ENCODE measurements at regions not wholly inside any gene's neighbourhood (a gene's known extent, or its start where the extent isn't known, plus 50 kb on each side); places are given as distances from the start of the nearest gene placed in this dataset.

GRCh38 chr9:108239696-108240321 lies 616.0 kb downstream of the ACTL7B start:
- TF ChIP-seq ADNP (CRISPR knock-in tag; IDR thresholded peaks at IDR 0.05): no peak
- no peak for TF ChIP-seq KMT2B (CRISPR knock-in tag; IDR thresholded peaks at IDR 0.05)
- TF ChIP-seq ZNF746 (CRISPR knock-in tag; IDR thresholded peaks at IDR 0.05): no peak
- no peak for TF ChIP-seq SRSF1 (optimal IDR thresholded peaks at IDR 0.05; ENCODE audit: low read depth, low read length)
- TF ChIP-seq CERS6 (CRISPR knock-in tag; IDR thresholded peaks at IDR 0.05): no peak
- TF ChIP-seq NRL (CRISPR knock-in tag; IDR thresholded peaks at IDR 0.05; ENCODE audit: borderline replicate concordance): no peak
- no peak for TF ChIP-seq SP5 (CRISPR knock-in tag; IDR thresholded peaks at IDR 0.05; ENCODE audit: borderline replicate concordance, low read depth)
- TF ChIP-seq ZMAT3 (CRISPR knock-in tag; conservative IDR thresholded peaks at IDR 0.05): no peak
- no peak for TF ChIP-seq ZFP1 (CRISPR knock-in tag; IDR thresholded peaks at IDR 0.05)
- TF ChIP-seq ZHX1 (CRISPR knock-in tag; IDR thresholded peaks at IDR 0.05; ENCODE audit: low read depth): no peak
- TF ChIP-seq PTBP1 (IDR thresholded peaks at IDR 0.05; ENCODE audit: low read depth, low read length, poor library complexity, severe bottlenecking): no peak
- TF ChIP-seq ZNF3 (CRISPR knock-in tag; IDR thresholded peaks at IDR 0.05): no peak
- no peak for TF ChIP-seq PLRG1 (conservative IDR thresholded peaks at IDR 0.05)
- no peak for TF ChIP-seq ZNF773 (CRISPR knock-in tag; IDR thresholded peaks at IDR 0.05; ENCODE audit: borderline replicate concordance)
- no peak for TF ChIP-seq NFAT5 (CRISPR knock-in tag; IDR thresholded peaks at IDR 0.05)
- TF ChIP-seq ZNF615 (CRISPR knock-in tag; IDR thresholded peaks at IDR 0.05; ENCODE audit: borderline replicate concordance): no peak
- no peak for TF ChIP-seq ZNF136 (CRISPR knock-in tag; IDR thresholded peaks at IDR 0.05; ENCODE audit: low read depth)
- TF ChIP-seq JUN (CRISPR knock-in tag; IDR thresholded peaks at IDR 0.05): no peak
- ATAC-seq (no peak), DNase-seq (ENCODE audit: low spot score) (no peak), FAIRE-seq (no peak)
- H3K27me3 ChIP-seq (ENCODE audit: control insufficient read depth in 1 of 2, insufficient read depth in 2 of 2, low read length in 2 of 2): no peaks in the 10 kb centered on the region
- ChIA-PET CTCF (ENCODE audit: low intra/inter-chr PET ratio, low total read pairs) (no interaction called here), POLR2A (no interaction called here)
- in situ Hi-C loops (cut with HindIII; ENCODE audit: extremely low pct_ligation_motif_present, low pct_unique_long_range_greater_than_20kb) (no loop called here), intact Hi-C loops (cut with micrococcal nuclease; ENCODE audit: unreplicated experiment) (no loop called here)
- H3K4me3 ChIP-seq (replicated peaks in 1 of 3; ENCODE audit: insufficient read depth in 1 of 3, low read depth in 2 of 3, low read length in 3 of 3): no peak overlapping the region
- no peak overlapping the region for H3K27ac ChIP-seq (ENCODE audit: extremely low read length, insufficient read depth, low read length)
- no peaks in the 10 kb centered on the region for H3K79me2 ChIP-seq (ENCODE audit: insufficient read depth, low read length)
- 16% methylated on average over 2 of the region's 2 CpGs for whole genome bisulfite sequencing (ENCODE audit: low lambda C conversion rate)
- no peak overlapping the region for H3K9ac ChIP-seq (ENCODE audit: insufficient read depth, low read depth, low read length)
- H3K4me2 ChIP-seq (ENCODE audit: low read depth, low read length): no peak overlapping the region
- no peaks in the 10 kb centered on the region for H4K20me1 ChIP-seq (ENCODE audit: insufficient read depth, low read length)
- H3K4me1 ChIP-seq (ENCODE audit: insufficient read depth, low read length): no peaks in the 10 kb centered on the region
- H2AFZ ChIP-seq (ENCODE audit: low read length): no peak overlapping the region
- no peaks in the 10 kb centered on the region for H3K36me3 ChIP-seq (replicated peaks in 1 of 2; ENCODE audit: control insufficient read depth in 1 of 2, insufficient read depth in 2 of 2, low read length in 2 of 2)
- no peaks in the 10 kb centered on the region for H3K9me3 ChIP-seq (ENCODE audit: low read length)
- no TSS peak for BruUV-seq (replicated peaks)

Data from HepG2 (cell line).